ACC112 (cell line): ENCODE measurements at regions not wholly inside any gene's neighbourhood (a gene's known extent, or its start where the extent isn't known, plus 50 kb on each side); places are given as distances from the start of the nearest gene placed in this dataset.

Experiments used
- H2AFZ ChIP-seq: fragments of 200-600 bp; sonication (generic); one replicate; pipeline ENCODE4 v1.6.0; 2017; ENCODE audit warnings: antibody characterized with exemption, low read length; ENCODE audit not compliant: unreplicated experiment
- H3K27ac ChIP-seq: fragments of 200-600 bp; sonication (generic); 2 replicates; pipeline ENCODE4 v1.5.1; 2014; ENCODE audit warnings: low read depth, mild to moderate bottlenecking, antibody characterized with exemption, low read length, moderate library complexity
- H3K27me3 ChIP-seq: fragments of 200-600 bp; sonication (generic); 2 replicates; pipeline ENCODE4 v1.6.1; 2014; ENCODE audit warnings: mild to moderate bottlenecking, antibody characterized with exemption, low read length, moderate library complexity, mixed read lengths; ENCODE audit not compliant: insufficient read depth
- H3K36me3 ChIP-seq: fragments of 200-600 bp; sonication (generic); 2 replicates; pipeline ENCODE4 v1.6.1; 2016; ENCODE audit warnings: mild to moderate bottlenecking, antibody characterized with exemption, low read length, moderate library complexity, mixed read lengths; ENCODE audit not compliant: insufficient read depth
- H3K4me1 ChIP-seq: fragments of 200-600 bp; sonication (generic); one replicate; pipeline ENCODE4 v1.6.1; 2016; ENCODE audit warnings: low read length, mixed read lengths; ENCODE audit not compliant: insufficient read depth, unreplicated experiment, control insufficient read depth
- H3K4me3 ChIP-seq: fragments of 200-600 bp; sonication (generic); 2 replicates; pipeline ENCODE4 v1.5.1; 2014; ENCODE audit warnings: mild to moderate bottlenecking, low read depth, low read length
- H3K79me2 ChIP-seq: fragments of 200-600 bp; sonication (generic); one replicate; pipeline ENCODE4 v1.6.0; 2016; ENCODE audit warnings: low read length; ENCODE audit not compliant: control insufficient read depth, unreplicated experiment, insufficient read depth

GRCh38 chr3:72296477-72297111 is 511.6 kb upstream of the PROK2 start:
- no peak overlapping the region for H3K4me3 ChIP-seq
- no peaks in the 10 kb centered on the region for H3K79me2 ChIP-seq
- no peak overlapping the region for H3K27ac ChIP-seq
- no peak overlapping the region for H2AFZ ChIP-seq
- H3K4me1 ChIP-seq = no peaks in the 10 kb centered on the region
- no peaks in the 10 kb centered on the region for H3K36me3 ChIP-seq
- H3K27me3 ChIP-seq = peaks cover 17% of the 10 kb centered on the region

- no peaks in the 10 kb centered on the region for H3K79me2 ChIP-seq
- H3K27me3 ChIP-seq = peaks cover 23% of the 10 kb centered on the region
- H3K27ac ChIP-seq = no peak overlapping the region
- H3K36me3 ChIP-seq = no peaks in the 10 kb centered on the region
- H3K4me3 ChIP-seq = no peak overlapping the region
- H3K4me1 ChIP-seq = no peaks in the 10 kb centered on the region
- H2AFZ ChIP-seq = no peak overlapping the region
Observed at GRCh38 chr3:72295962-72296450, 511.1 kb upstream of the PROK2 start.

- Histone ChIP-seq H3K27ac (no peak overlapping the region), H3K36me3 (no peaks in the 10 kb centered on the region), H3K4me3 (no peak overlapping the region), H3K79me2 (no peaks in the 10 kb centered on the region), H3K4me1 (no peaks in the 10 kb centered on the region), H2AFZ (no peak overlapping the region), H3K27me3 (peaks cover 29% of the 10 kb centered on the region)
Observed at GRCh38 chr3:72295276-72295961, 510.5 kb upstream of the PROK2 start.

- Histone ChIP-seq H3K79me2 (no peaks in the 10 kb centered on the region), H2AFZ (no peak overlapping the region), H3K27ac (no peak overlapping the region), H3K36me3 (no peaks in the 10 kb centered on the region), H3K27me3 (peaks cover 71% of the 10 kb centered on the region), H3K4me3 (no peak overlapping the region), H3K4me1 (no peaks in the 10 kb centered on the region)
Observed at GRCh38 chr3:72290859-72291638, 506.1 kb upstream of the PROK2 start.

GRCh38 chr3:72289692-72290071 is 504.7 kb upstream of the PROK2 start:
- Histone ChIP-seq H3K79me2 (no peaks in the 10 kb centered on the region), H3K27ac (no peak overlapping the region), H3K4me3 (no peak overlapping the region), H2AFZ (no peak overlapping the region), H3K36me3 (no peaks in the 10 kb centered on the region), H3K4me1 (no peaks in the 10 kb centered on the region), H3K27me3 (peaks cover 84% of the 10 kb centered on the region)

GRCh38 chr3:72288955-72289691 is 504.2 kb upstream of the PROK2 start:
- no peaks in the 10 kb centered on the region for H3K79me2 ChIP-seq
- no peak overlapping the region for H2AFZ ChIP-seq
- H3K36me3 ChIP-seq = no peaks in the 10 kb centered on the region
- H3K4me1 ChIP-seq = no peaks in the 10 kb centered on the region
- peaks cover 86% of the 10 kb centered on the region for H3K27me3 ChIP-seq
- no peak overlapping the region for H3K27ac ChIP-seq
- no peak overlapping the region for H3K4me3 ChIP-seq

GRCh38 chr3:72287956-72288355 is 503.0 kb upstream of the PROK2 start:
- H3K27ac ChIP-seq = no peak overlapping the region
- no peak overlapping the region for H3K4me3 ChIP-seq
- peaks cover 84% of the 10 kb centered on the region for H3K27me3 ChIP-seq
- no peaks in the 10 kb centered on the region for H3K36me3 ChIP-seq
- H3K4me1 ChIP-seq = no peaks in the 10 kb centered on the region
- H2AFZ ChIP-seq = no peak overlapping the region
- no peaks in the 10 kb centered on the region for H3K79me2 ChIP-seq

GRCh38 chr3:72285502-72285901 is 500.6 kb upstream of the PROK2 start:
- Histone ChIP-seq H3K79me2 (no peaks in the 10 kb centered on the region), H3K27ac (no peak overlapping the region), H3K4me1 (no peaks in the 10 kb centered on the region), H3K4me3 (no peak overlapping the region), H2AFZ (no peak overlapping the region), H3K36me3 (no peaks in the 10 kb centered on the region), H3K27me3 (peaks cover 92% of the 10 kb centered on the region)

- Histone ChIP-seq H3K4me3 (no peak overlapping the region), H3K27me3 (peaks cover 88% of the 10 kb centered on the region), H2AFZ (no peak overlapping the region), H3K36me3 (no peaks in the 10 kb centered on the region), H3K79me2 (no peaks in the 10 kb centered on the region), H3K4me1 (no peaks in the 10 kb centered on the region), H3K27ac (no peak overlapping the region)
Observed at GRCh38 chr3:72284471-72284870, 499.5 kb upstream of the PROK2 start.

- Histone ChIP-seq H3K4me1 (no peaks in the 10 kb centered on the region), H2AFZ (no peak overlapping the region), H3K79me2 (no peaks in the 10 kb centered on the region), H3K4me3 (no peak overlapping the region), H3K27me3 (peaks cover 86% of the 10 kb centered on the region), H3K27ac (no peak overlapping the region), H3K36me3 (no peaks in the 10 kb centered on the region)
Observed at GRCh38 chr3:72282918-72283317, 498.0 kb upstream of the PROK2 start.
